ENCODE measurements at regions not wholly inside any gene's neighbourhood (a gene's known extent, or its start where the extent isn't known, plus 50 kb on each side); places are given as distances from the start of the nearest gene placed in this dataset.
"Not testable (repeated sequence)": the region's sequence is repeated elsewhere in the genome, so short reads cannot be mapped to it uniquely, and the experiment has no call there.

- no peak overlapping the region for H3K4me3 ChIP-seq (ENCODE audit: insufficient read depth, low read length, poor library complexity, severe bottlenecking)
- no peaks in the 10 kb centered on the region for H3F3A ChIP-seq (ENCODE audit: insufficient read depth)
- no peaks in the 10 kb centered on the region for H3K9me3 ChIP-seq (ENCODE audit: insufficient read depth, low read length)
- no peak for TF ChIP-seq CTCF (IDR thresholded peaks at IDR 0.05; ENCODE audit: insufficient read depth, low read length, poor library complexity, severe bottlenecking)
- no peaks in the 10 kb centered on the region for H3K79me2 ChIP-seq (ENCODE audit: insufficient read depth, low read length)
- H3K4me2 ChIP-seq (ENCODE audit: low read depth, low read length, poor library complexity, severe bottlenecking), result no peak overlapping the region
- H4K20me1 ChIP-seq (ENCODE audit: low read depth, low read length), result no peaks in the 10 kb centered on the region
- no peaks in the 10 kb centered on the region for H3K36me3 ChIP-seq (ENCODE audit: low read length)
- no peak overlapping the region for H3K9ac ChIP-seq (ENCODE audit: low read length)
- H3K9me2 ChIP-seq (replicated peaks; ENCODE audit: insufficient read depth, low read length), result no peaks in the 10 kb centered on the region
- H3K27me3 ChIP-seq (ENCODE audit: low read length), result no peaks in the 10 kb centered on the region
- H3K27ac ChIP-seq (ENCODE audit: low read depth, low read length), result no peak overlapping the region
- H2AFZ ChIP-seq (ENCODE audit: low read depth, low read length, severe bottlenecking), result no peak overlapping the region
Measured at GRCh38 chr4:66930206-66930605, 615.1 kb downstream of the CENPC start.

GRCh38 chr4:66929748-66930147, 615.6 kb downstream of the CENPC start:
- H3K9me3 ChIP-seq (ENCODE audit: insufficient read depth, low read length), result no peaks in the 10 kb centered on the region
- H3K27me3 ChIP-seq (ENCODE audit: low read length), result no peaks in the 10 kb centered on the region
- H3F3A ChIP-seq (ENCODE audit: insufficient read depth), result no peaks in the 10 kb centered on the region
- TF ChIP-seq CTCF (IDR thresholded peaks at IDR 0.05; ENCODE audit: insufficient read depth, low read length, poor library complexity, severe bottlenecking) (no peak), EZH2phosphoT487 (conservative IDR thresholded peaks at IDR 0.05; ENCODE audit: low read length) (no peak)
- no peak overlapping the region for H3K4me3 ChIP-seq (ENCODE audit: insufficient read depth, low read length, poor library complexity, severe bottlenecking)
- H3K36me3 ChIP-seq (ENCODE audit: low read length), result no peaks in the 10 kb centered on the region
- H3K27ac ChIP-seq (ENCODE audit: low read depth, low read length), result no peak overlapping the region
- no peak overlapping the region for H3K4me2 ChIP-seq (ENCODE audit: low read depth, low read length, poor library complexity, severe bottlenecking)
- H3K9ac ChIP-seq (ENCODE audit: low read length), result no peak overlapping the region
- no peak overlapping the region for H2AFZ ChIP-seq (ENCODE audit: low read depth, low read length, severe bottlenecking)
- no peaks in the 10 kb centered on the region for H3K9me2 ChIP-seq (replicated peaks; ENCODE audit: insufficient read depth, low read length)
- no peaks in the 10 kb centered on the region for H4K20me1 ChIP-seq (ENCODE audit: low read depth, low read length)
- H3K79me2 ChIP-seq (ENCODE audit: insufficient read depth, low read length), result no peaks in the 10 kb centered on the region

DNA sequence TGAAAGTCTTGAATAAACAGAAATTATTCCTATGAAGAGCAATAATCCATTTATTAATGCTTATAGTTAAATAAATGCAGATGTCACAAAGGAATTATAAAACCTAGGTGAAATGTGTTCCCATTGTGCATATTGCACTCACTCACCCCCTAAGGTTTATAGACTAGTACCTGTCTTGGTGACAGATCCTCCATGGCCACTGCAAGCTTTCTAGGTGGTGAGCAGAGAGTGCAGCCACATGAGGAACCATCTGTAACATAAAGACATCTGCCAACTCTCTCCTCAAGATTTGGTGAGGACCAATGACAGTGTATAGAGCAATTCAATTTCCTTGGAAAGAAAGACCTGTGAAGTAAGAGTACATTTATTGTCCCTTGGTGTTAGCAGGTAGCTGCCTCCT, 616.4 kb downstream of the CENPC start:
- H2AFZ ChIP-seq (ENCODE audit: low read depth, low read length, severe bottlenecking); H4K20me1 ChIP-seq (ENCODE audit: low read depth, low read length); H3F3A ChIP-seq (ENCODE audit: insufficient read depth); H3K4me3 ChIP-seq (ENCODE audit: insufficient read depth, low read length, poor library complexity, severe bottlenecking); H3K27ac ChIP-seq (ENCODE audit: low read depth, low read length); H3K27me3 ChIP-seq (ENCODE audit: low read length); H3K9me2 ChIP-seq (replicated peaks; ENCODE audit: insufficient read depth, low read length); H3K9ac ChIP-seq (ENCODE audit: low read length); H3K79me2 ChIP-seq (ENCODE audit: insufficient read depth, low read length); H3K9me3 ChIP-seq (ENCODE audit: insufficient read depth, low read length); H3K36me3 ChIP-seq (ENCODE audit: low read length); H3K4me2 ChIP-seq (ENCODE audit: low read depth, low read length, poor library complexity, severe bottlenecking): not testable (repeated sequence)

DNA sequence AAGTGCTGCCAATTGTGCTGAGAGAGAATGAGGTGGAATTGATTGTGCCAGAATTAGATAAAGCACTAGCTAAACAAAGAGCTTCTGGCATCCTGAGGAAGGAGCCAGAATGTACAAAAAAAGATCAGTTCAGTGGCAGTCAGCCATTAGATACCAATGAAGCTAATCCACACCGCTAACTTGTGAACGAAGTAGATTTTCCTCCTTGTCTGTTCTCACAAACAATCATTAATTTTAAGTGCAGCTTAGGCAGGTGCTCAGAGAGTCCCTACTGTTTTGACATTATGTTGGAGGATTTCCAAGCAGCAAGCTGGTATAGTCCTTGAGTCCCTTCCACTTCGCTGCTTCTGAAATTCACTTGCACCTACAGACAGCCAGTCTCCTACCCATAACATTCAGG, 617.4 kb downstream of the CENPC start:
- Histone ChIP-seq H3K4me3 (ENCODE audit: insufficient read depth, low read length, poor library complexity, severe bottlenecking) (no peak overlapping the region), H2AFZ (ENCODE audit: low read depth, low read length, severe bottlenecking) (no peak overlapping the region), H3F3A (ENCODE audit: insufficient read depth) (no peaks in the 10 kb centered on the region), H3K79me2 (ENCODE audit: insufficient read depth, low read length) (no peaks in the 10 kb centered on the region), H3K27me3 (ENCODE audit: low read length) (no peaks in the 10 kb centered on the region), H4K20me1 (ENCODE audit: low read depth, low read length) (no peaks in the 10 kb centered on the region), H3K36me3 (ENCODE audit: low read length) (no peaks in the 10 kb centered on the region), H3K27ac (ENCODE audit: low read depth, low read length) (no peak overlapping the region), H3K9ac (ENCODE audit: low read length) (no peak overlapping the region), H3K4me2 (ENCODE audit: low read depth, low read length, poor library complexity, severe bottlenecking) (no peak overlapping the region), H3K9me3 (ENCODE audit: insufficient read depth, low read length) (no peaks in the 10 kb centered on the region), H3K9me2 (replicated peaks; ENCODE audit: insufficient read depth, low read length) (no peaks in the 10 kb centered on the region)
- TF ChIP-seq EZH2phosphoT487 (conservative IDR thresholded peaks at IDR 0.05; ENCODE audit: low read length), result no peak
- TF ChIP-seq CTCF (IDR thresholded peaks at IDR 0.05; ENCODE audit: insufficient read depth, low read length, poor library complexity, severe bottlenecking), result no peak

Measured in SU-DHL-6 (cell line).